ENCODE measurements at regions not wholly inside any gene's neighbourhood (a gene's known extent, or its start where the extent isn't known, plus 50 kb on each side); places are given as distances from the start of the nearest gene placed in this dataset.

- TF ChIP-seq ZEB1 (IDR thresholded peaks at IDR 0.05; ENCODE audit: insufficient replicate concordance, low read depth): no peak
- TF ChIP-seq ZBTB26 (CRISPR knock-in tag; IDR thresholded peaks at IDR 0.05; ENCODE audit: borderline replicate concordance): no peak
- TF ChIP-seq PRPF4 (IDR thresholded peaks at IDR 0.05; ENCODE audit: low read depth, low read length, poor library complexity, severe bottlenecking): no peak
- TF ChIP-seq KLF11 (CRISPR knock-in tag; IDR thresholded peaks at IDR 0.05): no peak
Measured at GRCh38 chr11:36854875-36855274, 256.8 kb upstream of the RAG2 start (continued).

GRCh38 chr11:36848660-36849059 is 250.6 kb upstream of the RAG2 start:
- H3K36me3 ChIP-seq (replicated peaks in 1 of 2; ENCODE audit: control insufficient read depth in 1 of 2, insufficient read depth in 2 of 2, low read length in 2 of 2): no peaks in the 10 kb centered on the region
- POLR2A ChIA-PET: no interaction called here

More at GRCh38 chr11:36848660-36849059, 250.6 kb upstream of the RAG2 start:
- H3K4me1 ChIP-seq (ENCODE audit: insufficient read depth, low read length): no peaks in the 10 kb centered on the region
- no peak for FAIRE-seq
- H3K27ac ChIP-seq (ENCODE audit: extremely low read length, insufficient read depth, low read length): no peak overlapping the region
- intact Hi-C loops (cut with micrococcal nuclease; ENCODE audit: unreplicated experiment) (no loop called here), in situ Hi-C loops (cut with HindIII; ENCODE audit: extremely low pct_ligation_motif_present, low pct_unique_long_range_greater_than_20kb) (no loop called here)
- H3K79me2 ChIP-seq (ENCODE audit: insufficient read depth, low read length): no peaks in the 10 kb centered on the region
- no peak for TF ChIP-seq ZMYM3 (CRISPR knock-in tag; IDR thresholded peaks at IDR 0.05)
- no peak for TF ChIP-seq BRCA1 (CRISPR knock-in tag; IDR thresholded peaks at IDR 0.05)
- TF ChIP-seq REPIN1 (CRISPR knock-in tag; IDR thresholded peaks at IDR 0.05; ENCODE audit: borderline replicate concordance, low read depth): no peak
- TF ChIP-seq ZNF317 (CRISPR knock-in tag; IDR thresholded peaks at IDR 0.05): no peak
- TF ChIP-seq HMG20A (CRISPR knock-in tag; IDR thresholded peaks at IDR 0.05; ENCODE audit: borderline replicate concordance): no peak
- TF ChIP-seq HMGXB3 (CRISPR knock-in tag; IDR thresholded peaks at IDR 0.05; ENCODE audit: borderline replicate concordance): no peak
- TF ChIP-seq TEAD2 (CRISPR knock-in tag; IDR thresholded peaks at IDR 0.05): no peak
- no peak for TF ChIP-seq NFYB (CRISPR knock-in tag; IDR thresholded peaks at IDR 0.05)
- TF ChIP-seq GATAD1 (CRISPR knock-in tag; IDR thresholded peaks at IDR 0.05): no peak
- H3K4me3 ChIP-seq (replicated peaks in 1 of 3; ENCODE audit: insufficient read depth in 1 of 3, low read depth in 2 of 3, low read length in 3 of 3): no peak overlapping the region
- BruUV-seq (replicated peaks): no TSS peak
- WGBS (ENCODE audit: low lambda C conversion rate): 0% methylated on average over 2 of the region's 2 CpGs
- no peak for ATAC-seq
- H3K9me3 ChIP-seq (ENCODE audit: low read length): no peaks in the 10 kb centered on the region
- no peaks in the 10 kb centered on the region for H4K20me1 ChIP-seq (ENCODE audit: insufficient read depth, low read length)
- no peak for DNase-seq (ENCODE audit: low spot score)
- no peak overlapping the region for H2AFZ ChIP-seq (ENCODE audit: low read length)
- no peak overlapping the region for H3K9ac ChIP-seq (ENCODE audit: insufficient read depth, low read depth, low read length)
- no peak overlapping the region for H3K4me2 ChIP-seq (ENCODE audit: low read depth, low read length)
- CTCF ChIA-PET (ENCODE audit: low intra/inter-chr PET ratio, low total read pairs): no interaction called here
- H3K27me3 ChIP-seq (ENCODE audit: control insufficient read depth in 1 of 2, insufficient read depth in 2 of 2, low read length in 2 of 2): no peaks in the 10 kb centered on the region

Data from HepG2 (cell line).